ENCODE measurements at regions not wholly inside any gene's neighbourhood (a gene's known extent, or its start where the extent isn't known, plus 50 kb on each side); places are given as distances from the start of the nearest gene placed in this dataset.

DNA sequence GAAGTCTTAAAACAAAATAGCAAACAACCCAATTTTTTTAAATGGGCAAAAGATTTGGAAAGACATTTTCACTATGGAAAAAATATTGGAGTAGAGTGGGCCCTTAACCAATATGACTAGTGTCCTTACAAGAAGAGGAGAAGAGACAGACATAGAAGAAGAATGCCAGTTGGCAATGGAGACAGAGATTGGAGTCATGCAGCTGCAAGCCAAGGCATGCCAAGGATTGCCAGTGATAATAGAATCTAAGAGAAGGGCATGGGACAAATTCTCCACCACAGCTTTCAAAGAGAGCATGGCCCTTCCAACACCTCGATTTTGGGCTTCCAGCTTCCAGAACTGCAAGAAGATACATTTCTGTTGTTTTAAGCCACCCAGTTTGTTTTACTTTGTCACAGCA is 92.7 kb downstream of the RGS2 start:
- no peaks in the 10 kb centered on the region for H3K4me1 ChIP-seq (ENCODE audit: control insufficient read depth in 4 of 4, insufficient read depth in 4 of 4, low read length in 3 of 4)
- 8% methylated on average over 1 of the region's 1 CpG for WGBS
- no peak for TF ChIP-seq SP1 (IDR thresholded peaks at IDR 0.05)
- TF ChIP-seq YY1 (IDR thresholded peaks at IDR 0.05) = no peak

GRCh38 chr1:192903142-192903541 is 94.3 kb downstream of the RGS2 start:
- no peak overlapping the region for H3K4me3 ChIP-seq (ENCODE audit: low read depth in 1 of 3, low read length in 3 of 3)

More for the DNA sequence above, 92.7 kb downstream of the RGS2 start:
- Histone ChIP-seq H3K9me3 (ENCODE audit: control insufficient read depth in 4 of 4, low read length in 3 of 4) (no peaks in the 10 kb centered on the region), H3K4me3 (ENCODE audit: low read depth in 1 of 3, low read length in 3 of 3) (no peak overlapping the region), H3K9ac (ENCODE audit: low read depth in 1 of 2, low read length in 2 of 2) (no peak overlapping the region), H3K27me3 (ENCODE audit: control insufficient read depth in 4 of 4, insufficient read depth in 4 of 4, low read length in 3 of 4) (no peaks in the 10 kb centered on the region), H3K36me3 (ENCODE audit: control insufficient read depth in 4 of 4, insufficient read depth in 3 of 4, low read depth in 1 of 4, low read length in 3 of 4) (no peaks in the 10 kb centered on the region), H3K27ac (ENCODE audit: low read depth in 1 of 2, low read length in 2 of 2) (no peak overlapping the region)
- no peak for DNase-seq (ENCODE audit: low spot score)

GRCh38 chr1:192904438-192904895 is 95.6 kb downstream of the RGS2 start:
- Histone ChIP-seq H3K4me3 (ENCODE audit: low read depth in 1 of 3, low read length in 3 of 3) (no peak overlapping the region), H3K27ac (ENCODE audit: low read depth in 1 of 2, low read length in 2 of 2) (no peak overlapping the region), H3K9ac (ENCODE audit: low read depth in 1 of 2, low read length in 2 of 2) (no peak overlapping the region), H3K9me3 (ENCODE audit: control insufficient read depth in 4 of 4, low read length in 3 of 4) (no peaks in the 10 kb centered on the region), H3K36me3 (ENCODE audit: control insufficient read depth in 4 of 4, insufficient read depth in 3 of 4, low read depth in 1 of 4, low read length in 3 of 4) (no peaks in the 10 kb centered on the region), H3K27me3 (ENCODE audit: control insufficient read depth in 4 of 4, insufficient read depth in 4 of 4, low read length in 3 of 4) (no peaks in the 10 kb centered on the region), H3K4me1 (ENCODE audit: control insufficient read depth in 4 of 4, insufficient read depth in 4 of 4, low read length in 3 of 4) (no peaks in the 10 kb centered on the region)
- DNase-seq (ENCODE audit: low spot score) = no peak
- TF ChIP-seq CTCF (IDR thresholded peaks at IDR 0.05; ENCODE audit: low read depth, low read length, missing input control) (no peak), JUND (IDR thresholded peaks at IDR 0.05) (peak in 1 of 2 donors; percentile 14), TAF1 (conservative IDR thresholded peaks at IDR 0.05) (no peak), RAD21 (IDR thresholded peaks at IDR 0.05) (no peak), ATF3 (IDR thresholded peaks at IDR 0.05) (no peak), RXRA (IDR thresholded peaks at IDR 0.05) (peak in 1 of 2 donors; percentile 11), SP1 (IDR thresholded peaks at IDR 0.05) (no peak), YY1 (IDR thresholded peaks at IDR 0.05) (no peak), GABPA (IDR thresholded peaks at IDR 0.05 in 1 of 2, conservative IDR thresholded peaks at IDR 0.05 in 1 of 2) (no peak)
- WGBS = 72% methylated on average over 7 of the region's 7 CpGs

More at GRCh38 chr1:192903142-192903541, 94.3 kb downstream of the RGS2 start:
- Histone ChIP-seq H3K4me1 (ENCODE audit: control insufficient read depth in 4 of 4, insufficient read depth in 4 of 4, low read length in 3 of 4) (no peaks in the 10 kb centered on the region), H3K9ac (ENCODE audit: low read depth in 1 of 2, low read length in 2 of 2) (no peak overlapping the region), H3K27ac (ENCODE audit: low read depth in 1 of 2, low read length in 2 of 2) (no peak overlapping the region), H3K9me3 (ENCODE audit: control insufficient read depth in 4 of 4, low read length in 3 of 4) (no peaks in the 10 kb centered on the region), H3K36me3 (ENCODE audit: control insufficient read depth in 4 of 4, insufficient read depth in 3 of 4, low read depth in 1 of 4, low read length in 3 of 4) (no peaks in the 10 kb centered on the region), H3K27me3 (ENCODE audit: control insufficient read depth in 4 of 4, insufficient read depth in 4 of 4, low read length in 3 of 4) (no peaks in the 10 kb centered on the region)
- no peak for TF ChIP-seq EGR1 (IDR thresholded peaks at IDR 0.05; ENCODE audit: low read depth in 2 of 2)
- WGBS = 83% methylated on average over 5 of the region's 5 CpGs
- no peak for DNase-seq (ENCODE audit: low spot score)

DNA sequence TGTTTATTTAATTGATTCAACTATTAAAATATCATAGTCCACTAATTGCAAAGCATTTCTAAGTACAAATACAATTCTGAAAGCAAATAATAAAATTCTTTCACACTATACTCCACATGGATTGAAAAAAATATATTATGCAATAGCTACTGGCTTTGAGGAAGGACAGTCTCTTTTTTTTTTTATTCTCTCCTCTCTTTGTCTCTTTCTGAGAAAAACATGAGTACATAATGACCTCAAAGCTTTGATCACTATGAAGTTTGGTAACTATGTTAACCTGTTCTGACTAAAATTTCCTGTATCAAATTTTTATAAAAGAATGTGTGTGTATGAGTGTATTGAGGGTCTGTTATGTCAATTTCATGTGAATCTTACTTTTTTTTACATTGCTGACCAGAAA is 96.2 kb downstream of the RGS2 start:
- Histone ChIP-seq H3K27ac (ENCODE audit: low read depth in 1 of 2, low read length in 2 of 2) (no peak overlapping the region), H3K9ac (ENCODE audit: low read depth in 1 of 2, low read length in 2 of 2) (no peak overlapping the region)
- TF ChIP-seq YY1 (IDR thresholded peaks at IDR 0.05) = no peak
- no peak for TF ChIP-seq ZBTB33 (IDR thresholded peaks at IDR 0.05)
- TF ChIP-seq EGR1 (IDR thresholded peaks at IDR 0.05; ENCODE audit: low read depth in 2 of 2) = no peak
- TF ChIP-seq HNF4G (IDR thresholded peaks at IDR 0.05) = no peak
- TF ChIP-seq RAD21 (IDR thresholded peaks at IDR 0.05) = no peak
- no peak for TF ChIP-seq FOXA1 (IDR thresholded peaks at IDR 0.05)
- TF ChIP-seq ATF3 (IDR thresholded peaks at IDR 0.05) = no peak

More for the DNA sequence above, 96.2 kb downstream of the RGS2 start:
- no peak for DNase-seq (ENCODE audit: low spot score)
- H3K27me3 ChIP-seq (ENCODE audit: control insufficient read depth in 4 of 4, insufficient read depth in 4 of 4, low read length in 3 of 4) = no peaks in the 10 kb centered on the region
- H3K9me3 ChIP-seq (ENCODE audit: control insufficient read depth in 4 of 4, low read length in 3 of 4) = no peaks in the 10 kb centered on the region
- no peak overlapping the region for H3K4me3 ChIP-seq (ENCODE audit: low read depth in 1 of 3, low read length in 3 of 3)
- no peaks in the 10 kb centered on the region for H3K36me3 ChIP-seq (ENCODE audit: control insufficient read depth in 4 of 4, insufficient read depth in 3 of 4, low read depth in 1 of 4, low read length in 3 of 4)
- no peaks in the 10 kb centered on the region for H3K4me1 ChIP-seq (ENCODE audit: control insufficient read depth in 4 of 4, insufficient read depth in 4 of 4, low read length in 3 of 4)
